Endothelial cell of umbilical vein (primary cell): ENCODE measurements at regions not wholly inside any gene's neighbourhood (a gene's known extent, or its start where the extent isn't known, plus 50 kb on each side); places are given as distances from the start of the nearest gene placed in this dataset.

Experiments
- BruUV-seq: library from RNA; stranded (reverse); fragments of 400-500 nt; replicated peaks from 2 replicates; lab custom pipeline; 2021; lab: Mats Ljungman, UMichigan
- CTCF ChIA-PET: fragments of 300-600, 350-600 bp; sonication (Branson Sonifier 250); formaldehyde crosslinking; loops from one replicate; lab custom pipeline; 2021; ENCODE audit warnings: antibody characterized with exemption, inconsistent platforms; lab: Charles Lee
- POLR2A ChIA-PET: fragments of 300-600, 350-600 bp; sonication (Branson Sonifier 250); formaldehyde crosslinking; loops from one replicate; lab custom pipeline; 2021; ENCODE audit warnings: antibody characterized with exemption, inconsistent platforms; lab: Charles Lee
- DNase-seq: peaks from one replicate; pipeline ENCODE4 v3.0.0-alpha.2; 2011; ENCODE audit warnings: low read depth, low spot score
- FAIRE-seq: peaks from 2 replicates; lab custom pipeline; 2011; peaks lifted over from hg19 to GRCh38; lab: Jason Lieb, UNC
- H2AFZ ChIP-seq: 2 replicates; pipeline ENCODE4 v1.6.0; 2012; ENCODE audit warnings: low read depth, low read length, control low read depth, inconsistent platforms
- H3K27ac ChIP-seq: 2 replicates; pipeline ENCODE4 v1.5.1; 2011; ENCODE audit warnings: low read depth, mild to moderate bottlenecking, control low read depth, low read length, moderate library complexity; ENCODE audit not compliant: insufficient read depth
- H3K27me3 ChIP-seq, 2 experiments: 2 replicates each; pipeline versions ENCODE4 v1.6.0 to v1.6.1; 2011; ENCODE audit warnings: low read length in 2 of 2, mixed read lengths in 1 of 2; ENCODE audit not compliant: control insufficient read depth in 2 of 2, insufficient read depth in 2 of 2
- H3K36me3 ChIP-seq, 2 experiments: 2 replicates in 1 of 2; 3 replicates in 1 of 2; pipeline ENCODE4 v1.5.1; 2011; ENCODE audit warnings: low read length in 2 of 2, mild to moderate bottlenecking in 1 of 2, moderate library complexity in 1 of 2; ENCODE audit not compliant: control insufficient read depth in 2 of 2, insufficient read depth in 2 of 2; ENCODE audit errors: extremely low read depth in 1 of 2
- H3K4me1 ChIP-seq: 3 replicates; pipeline ENCODE4 v1.5.1; 2011; ENCODE audit warnings: mild to moderate bottlenecking, low read length; ENCODE audit not compliant: control insufficient read depth, insufficient read depth; ENCODE audit errors: extremely low read depth
- H3K4me2 ChIP-seq: 2 replicates; pipeline ENCODE4 v1.6.1; 2011; ENCODE audit warnings: low read length, control low read depth, mixed read lengths; ENCODE audit not compliant: insufficient read depth
- H3K4me3 ChIP-seq, 3 experiments: fragments of 200-600 bp in 1 of 3; sonication (generic), shearing (Covaris generic) in 1 of 3; replicated peaks in 1 of 3; 2 replicates each; pipeline ENCODE4 v1.5.1; 2011 to 2016; ENCODE audit warnings: control low read depth in 3 of 3, low read length in 3 of 3, mild to moderate bottlenecking in 2 of 3, inconsistent platforms in 1 of 3, low read depth in 1 of 3, moderate library complexity in 1 of 3; ENCODE audit not compliant: insufficient read depth in 1 of 3
- H3K79me2 ChIP-seq: 2 replicates; pipeline ENCODE4 v1.6.0; 2012; ENCODE audit warnings: low read length, inconsistent platforms; ENCODE audit not compliant: control insufficient read depth, insufficient read depth
- H3K9ac ChIP-seq: replicated peaks from 2 replicates; pipeline ENCODE3; 2011; ENCODE audit warnings: low read length, control low read depth; ENCODE audit not compliant: insufficient read depth; ENCODE audit errors: extremely low read depth
- H3K9me1 ChIP-seq: replicated peaks from 3 replicates; pipeline ENCODE4 v1.6.0; 2011; ENCODE audit warnings: mild to moderate bottlenecking, low read length; ENCODE audit not compliant: control insufficient read depth, insufficient read depth; ENCODE audit errors: extremely low read depth
- H3K9me3 ChIP-seq: replicated peaks from 2 replicates; pipeline ENCODE4 v1.5.1; 2012; ENCODE audit warnings: low read length, inconsistent platforms; ENCODE audit not compliant: control insufficient read depth, insufficient read depth
- H4K20me1 ChIP-seq: replicated peaks from 2 replicates; pipeline ENCODE3; 2011; ENCODE audit warnings: mild to moderate bottlenecking, low read length; ENCODE audit not compliant: control insufficient read depth, insufficient read depth; ENCODE audit errors: extremely low read depth
- EZH2 ChIP-seq: IDR thresholded peaks from 2 replicates; pipeline ENCODE4 v1.6.1; 2012; ENCODE audit warnings: borderline replicate concordance, low read depth, mild to moderate bottlenecking, moderate library complexity, low read length, inconsistent platforms; ENCODE audit not compliant: severe bottlenecking
- FOS ChIP-seq: IDR thresholded peaks from 2 replicates; pipeline ENCODE4 v1.6.1; 2011; ENCODE audit warnings: mild to moderate bottlenecking, low read length, moderate library complexity, borderline replicate concordance; ENCODE audit not compliant: insufficient read depth
- GATA2 ChIP-seq: IDR thresholded peaks from 2 replicates; pipeline ENCODE4 v1.7.0; 2011; ENCODE audit warnings: low read depth, mild to moderate bottlenecking, moderate library complexity, mixed read lengths, low read length; ENCODE audit not compliant: insufficient read length, insufficient read depth
- MYC ChIP-seq: IDR thresholded peaks from one replicate; pipeline ENCODE4 v1.6.1; 2011; ENCODE audit warnings: mild to moderate bottlenecking, low read depth, low read length
- POLR2AphosphoS5 ChIP-seq: IDR thresholded peaks from 2 replicates; pipeline ENCODE4 v1.6.1; 2012; ENCODE audit warnings: low read depth, mild to moderate bottlenecking, control low read depth, low read length, moderate library complexity; ENCODE audit not compliant: insufficient read depth
- dilution Hi-C: fragments of 300-500 bp; cut with MboI; formaldehyde crosslinking; loops from one replicate; pipeline ENCODE4 v1.15.0; 2019; ENCODE audit warnings: low sequenced_read_pairs; ENCODE audit not compliant: extremely low pct_ligation_motif_present
- intact Hi-C: fragments of 100-400 bp; cut with micrococcal nuclease; formaldehyde crosslinking; loops from one replicate; pipeline ENCODE4 v1.10.0; 2022
- TF ChIP-seq, protein P1 (sequence below), 2 donors: IDR thresholded peaks; 1 replicate in 1 of 2; 2 replicates in 1 of 2; pipeline ENCODE4 v1.5.1; 2011; ENCODE audit warnings: low read length in 2 of 2, mild to moderate bottlenecking in 2 of 2, moderate library complexity in 2 of 2, control low read depth in 1 of 2, inconsistent platforms in 1 of 2, low read depth in 1 of 2; ENCODE audit not compliant: insufficient read depth in 1 of 2; ENCODE audit errors: extremely low read depth in 1 of 2

DNA sequence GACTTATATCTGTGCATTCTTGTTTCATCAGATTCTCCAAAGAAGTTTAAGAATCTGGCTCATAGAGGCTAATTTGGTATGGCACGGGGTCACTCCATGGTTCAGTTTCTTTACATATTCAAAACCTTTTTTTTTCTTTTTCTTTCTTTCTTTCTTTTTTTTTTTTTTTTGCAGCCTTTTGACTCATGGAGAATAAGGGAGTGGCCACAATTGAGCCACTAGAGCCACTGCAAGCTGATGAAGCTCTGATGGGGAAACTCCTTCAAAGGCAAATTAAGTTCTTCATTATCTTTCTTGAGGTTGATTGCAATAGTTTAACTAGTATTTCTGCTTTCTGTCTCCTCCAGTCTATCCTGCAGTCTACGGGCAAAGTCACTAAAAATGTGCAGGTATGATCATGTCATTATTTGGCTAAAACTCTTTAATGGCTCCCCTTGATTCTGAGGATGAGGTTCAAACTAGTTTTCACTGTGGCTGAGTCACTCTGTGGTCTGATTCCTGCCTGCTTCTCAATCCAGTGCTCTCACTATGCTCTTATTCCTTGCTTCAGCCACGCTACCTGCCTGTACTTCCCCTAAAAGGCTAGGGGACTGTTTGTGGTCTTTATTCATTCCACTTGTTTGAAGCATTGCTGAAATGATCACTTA, 93.5 kb upstream of the RIOK2 start:
- Histone ChIP-seq H3K4me2 (no peak overlapping the region), H3K27me3 (no peaks in the 10 kb centered on the region), H3K79me2 (no peaks in the 10 kb centered on the region), H3K27ac (no peak overlapping the region), H3K9me3 (no peaks in the 10 kb centered on the region), H3K9me1 (no peaks in the 10 kb centered on the region), H3K36me3 (no peaks in the 10 kb centered on the region), H3K4me1 (no peaks in the 10 kb centered on the region), H4K20me1 (no peaks in the 10 kb centered on the region), H3K9ac (no peak overlapping the region), H2AFZ (no peak overlapping the region), H3K4me3 (no peak overlapping the region)
- DNase-seq (no peak), FAIRE-seq (no peak)
- intact Hi-C loops = no loop called here
- ChIA-PET POLR2A (no interaction called here), CTCF (no interaction called here)
- BruUV-seq = no TSS peak
- TF ChIP-seq POLR2AphosphoS5 = no peak
- no peak for TF ChIP-seq FOS
- TF ChIP-seq MYC = no peak
- TF ChIP-seq, protein P1, sequence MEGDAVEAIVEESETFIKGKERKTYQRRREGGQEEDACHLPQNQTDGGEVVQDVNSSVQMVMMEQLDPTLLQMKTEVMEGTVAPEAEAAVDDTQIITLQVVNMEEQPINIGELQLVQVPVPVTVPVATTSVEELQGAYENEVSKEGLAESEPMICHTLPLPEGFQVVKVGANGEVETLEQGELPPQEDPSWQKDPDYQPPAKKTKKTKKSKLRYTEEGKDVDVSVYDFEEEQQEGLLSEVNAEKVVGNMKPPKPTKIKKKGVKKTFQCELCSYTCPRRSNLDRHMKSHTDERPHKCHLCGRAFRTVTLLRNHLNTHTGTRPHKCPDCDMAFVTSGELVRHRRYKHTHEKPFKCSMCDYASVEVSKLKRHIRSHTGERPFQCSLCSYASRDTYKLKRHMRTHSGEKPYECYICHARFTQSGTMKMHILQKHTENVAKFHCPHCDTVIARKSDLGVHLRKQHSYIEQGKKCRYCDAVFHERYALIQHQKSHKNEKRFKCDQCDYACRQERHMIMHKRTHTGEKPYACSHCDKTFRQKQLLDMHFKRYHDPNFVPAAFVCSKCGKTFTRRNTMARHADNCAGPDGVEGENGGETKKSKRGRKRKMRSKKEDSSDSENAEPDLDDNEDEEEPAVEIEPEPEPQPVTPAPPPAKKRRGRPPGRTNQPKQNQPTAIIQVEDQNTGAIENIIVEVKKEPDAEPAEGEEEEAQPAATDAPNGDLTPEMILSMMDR (IDR thresholded peaks at IDR 0.05; ENCODE audit: extremely low read depth in 1 of 2, insufficient read depth in 1 of 2, low read depth in 1 of 2, low read length in 2 of 2) = no peak
- no peak for TF ChIP-seq EZH2
- no peak for TF ChIP-seq GATA2
- dilution Hi-C loops = no loop called here
